ENCODE measurements at regions not wholly inside any gene's neighbourhood (a gene's known extent, or its start where the extent isn't known, plus 50 kb on each side); places are given as distances from the start of the nearest gene placed in this dataset.
"Not testable (repeated sequence)": the region's sequence is repeated elsewhere in the genome, so short reads cannot be mapped to it uniquely, and the experiment has no call there.

GRCh38 chr12:131468206-131468605, 242.7 kb upstream of the SFSWAP start:
- intact Hi-C loops (cut with micrococcal nuclease): no loop called here
- no peak overlapping the region for H3K4me3 ChIP-seq (ENCODE audit: insufficient read depth, low read depth, low read length)
- BruUV-seq (replicated peaks): no TSS peak
- no peaks in the 10 kb centered on the region for H3K36me3 ChIP-seq (ENCODE audit: control insufficient read depth, insufficient read depth, low read length)
- no peak overlapping the region for H4K8ac ChIP-seq (ENCODE audit: low read depth in 2 of 2, low read length in 2 of 2)
- no peak overlapping the region for H2BK120ac ChIP-seq (ENCODE audit: low read depth, low read length)
- H3K9ac ChIP-seq (ENCODE audit: low read depth, low read length): no peak overlapping the region
- TF ChIP-seq POLR2A (IDR thresholded peaks at IDR 0.05; ENCODE audit: low read depth, low read length): no peak
- no peak for TF ChIP-seq RFX5 (IDR thresholded peaks at IDR 0.05; ENCODE audit: low read depth, low read length)
- no peak for TF ChIP-seq MXI1 (IDR thresholded peaks at IDR 0.05; ENCODE audit: borderline replicate concordance, low read depth, low read length)
- TF ChIP-seq, protein P1, sequence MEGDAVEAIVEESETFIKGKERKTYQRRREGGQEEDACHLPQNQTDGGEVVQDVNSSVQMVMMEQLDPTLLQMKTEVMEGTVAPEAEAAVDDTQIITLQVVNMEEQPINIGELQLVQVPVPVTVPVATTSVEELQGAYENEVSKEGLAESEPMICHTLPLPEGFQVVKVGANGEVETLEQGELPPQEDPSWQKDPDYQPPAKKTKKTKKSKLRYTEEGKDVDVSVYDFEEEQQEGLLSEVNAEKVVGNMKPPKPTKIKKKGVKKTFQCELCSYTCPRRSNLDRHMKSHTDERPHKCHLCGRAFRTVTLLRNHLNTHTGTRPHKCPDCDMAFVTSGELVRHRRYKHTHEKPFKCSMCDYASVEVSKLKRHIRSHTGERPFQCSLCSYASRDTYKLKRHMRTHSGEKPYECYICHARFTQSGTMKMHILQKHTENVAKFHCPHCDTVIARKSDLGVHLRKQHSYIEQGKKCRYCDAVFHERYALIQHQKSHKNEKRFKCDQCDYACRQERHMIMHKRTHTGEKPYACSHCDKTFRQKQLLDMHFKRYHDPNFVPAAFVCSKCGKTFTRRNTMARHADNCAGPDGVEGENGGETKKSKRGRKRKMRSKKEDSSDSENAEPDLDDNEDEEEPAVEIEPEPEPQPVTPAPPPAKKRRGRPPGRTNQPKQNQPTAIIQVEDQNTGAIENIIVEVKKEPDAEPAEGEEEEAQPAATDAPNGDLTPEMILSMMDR (conservative IDR thresholded peaks at IDR 0.05; ENCODE audit: low read depth, low read length): no peak
- H3K9me1 ChIP-seq (ENCODE audit: insufficient read depth, low read length): no peaks in the 10 kb centered on the region
- no peak overlapping the region for H3K4ac ChIP-seq (ENCODE audit: low read depth, low read length)
- 40% methylated on average over 1 of the region's 5 CpGs; no CpG with 5 or more reads in 1 of the 2 experiments for WGBS, 2 experiments (ENCODE audit: extremely low coverage in 2 of 2, insufficient read length in 1 of 2)
- no peaks in the 10 kb centered on the region for H3K79me1 ChIP-seq (ENCODE audit: low read depth in 1 of 2, low read length in 2 of 2)
- no peak overlapping the region for H3K4me2 ChIP-seq (ENCODE audit: low read depth, low read length)
- no peak overlapping the region for H2AK9ac ChIP-seq (replicated peaks; ENCODE audit: low read depth, low read length, poor library complexity)
- no peak overlapping the region for H2BK15ac ChIP-seq (ENCODE audit: low read depth, low read length)
- ChIA-PET POLR2A (ENCODE audit: unreplicated experiment) (no interaction called here), CTCF (no interaction called here)
- no peak overlapping the region for H3K27ac ChIP-seq (ENCODE audit: insufficient read depth, low read length)
- no peak overlapping the region for H3K14ac ChIP-seq (replicated peaks; ENCODE audit: low read depth, low read length)
- no peaks in the 10 kb centered on the region for H3K4me1 ChIP-seq (ENCODE audit: control insufficient read depth, insufficient read depth, low read length)
- no peak overlapping the region for H4K91ac ChIP-seq (ENCODE audit: insufficient read depth, low read depth, low read length)
- H4K5ac ChIP-seq (ENCODE audit: low read depth, low read length): no peak overlapping the region
- no peak overlapping the region for H2AK5ac ChIP-seq (ENCODE audit: low read depth, low read length)
- no peaks in the 10 kb centered on the region for H3K27me3 ChIP-seq (ENCODE audit: control insufficient read depth, insufficient read depth, low read length)
- H3K56ac ChIP-seq (ENCODE audit: extremely low read depth, insufficient read depth, low read length): no peak overlapping the region
- no peak overlapping the region for H2BK5ac ChIP-seq (ENCODE audit: low read depth, low read length, poor library complexity, severe bottlenecking)
- no peaks in the 10 kb centered on the region for H4K20me1 ChIP-seq (ENCODE audit: insufficient read depth, low read length)
- in situ Hi-C loops (cut with MboI; ENCODE audit: low sequenced_read_pairs): no loop called here
- H3K23ac ChIP-seq (ENCODE audit: low read depth, low read length): no peak overlapping the region
- ATAC-seq (ENCODE audit: low read depth): no peak
- DNase-seq: no peak
- H2AFZ ChIP-seq (replicated peaks; ENCODE audit: low read length, poor library complexity): no peak overlapping the region
- H3K9me3 ChIP-seq (ENCODE audit: control insufficient read depth, insufficient read depth, low read length): peaks cover 27% of the 10 kb centered on the region
- no peak overlapping the region for H3K18ac ChIP-seq (ENCODE audit: low read depth, low read length)
- dilution Hi-C loops (cut with HindIII; ENCODE audit: low sequenced_read_pairs, unreplicated experiment): no loop called here
- H2BK20ac ChIP-seq (ENCODE audit: low read depth, low read length): no peak overlapping the region

DNA sequence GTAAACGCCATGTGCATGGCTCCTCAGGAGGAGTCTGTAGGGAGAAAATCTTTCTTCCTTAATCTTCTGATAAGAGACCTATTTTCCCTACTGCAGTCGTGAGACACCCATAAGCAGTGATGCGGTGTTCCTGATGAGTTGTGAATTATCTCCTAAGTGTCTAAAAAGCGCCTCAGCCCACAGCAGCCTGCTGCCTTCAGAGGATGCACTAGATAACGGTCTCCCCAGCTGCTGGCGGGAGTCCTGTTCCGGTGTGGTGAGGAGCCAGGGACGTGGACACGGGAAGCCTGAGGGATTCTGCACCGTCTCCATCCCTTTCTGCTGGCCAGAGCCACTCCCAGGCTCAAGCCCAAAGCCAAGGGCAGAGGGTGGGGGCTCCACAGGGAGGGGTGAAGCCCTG, 240.9 kb upstream of the SFSWAP start:
- H3K23ac ChIP-seq (ENCODE audit: low read depth, low read length); H3K4me1 ChIP-seq (ENCODE audit: control insufficient read depth, insufficient read depth, low read length); H4K5ac ChIP-seq (ENCODE audit: low read depth, low read length); H4K20me1 ChIP-seq (ENCODE audit: insufficient read depth, low read length); DNase-seq; BruUV-seq (replicated peaks); H3K27ac ChIP-seq (ENCODE audit: insufficient read depth, low read length); H2AK9ac ChIP-seq (replicated peaks; ENCODE audit: low read depth, low read length, poor library complexity); H2AK5ac ChIP-seq (ENCODE audit: low read depth, low read length); H3K27me3 ChIP-seq (ENCODE audit: control insufficient read depth, insufficient read depth, low read length); H3K4ac ChIP-seq (ENCODE audit: low read depth, low read length); H3K56ac ChIP-seq (ENCODE audit: extremely low read depth, insufficient read depth, low read length); H2AFZ ChIP-seq (replicated peaks; ENCODE audit: low read length, poor library complexity); intact Hi-C loops (cut with micrococcal nuclease); H3K14ac ChIP-seq (replicated peaks; ENCODE audit: low read depth, low read length); H3K9ac ChIP-seq (ENCODE audit: low read depth, low read length); H4K8ac ChIP-seq (ENCODE audit: low read depth in 2 of 2, low read length in 2 of 2); H2BK120ac ChIP-seq (ENCODE audit: low read depth, low read length); H4K91ac ChIP-seq (ENCODE audit: insufficient read depth, low read depth, low read length); H3K9me1 ChIP-seq (ENCODE audit: insufficient read depth, low read length); in situ Hi-C loops (cut with MboI; ENCODE audit: low sequenced_read_pairs); CTCF ChIA-PET; H3K79me1 ChIP-seq (ENCODE audit: low read depth in 1 of 2, low read length in 2 of 2); H3K36me3 ChIP-seq (ENCODE audit: control insufficient read depth, insufficient read depth, low read length); H3K4me2 ChIP-seq (ENCODE audit: low read depth, low read length); H3K4me3 ChIP-seq (ENCODE audit: insufficient read depth, low read depth, low read length); dilution Hi-C loops (cut with HindIII; ENCODE audit: low sequenced_read_pairs, unreplicated experiment); ATAC-seq (ENCODE audit: low read depth); H3K18ac ChIP-seq (ENCODE audit: low read depth, low read length); POLR2A ChIA-PET (ENCODE audit: unreplicated experiment); H2BK20ac ChIP-seq (ENCODE audit: low read depth, low read length); H2BK15ac ChIP-seq (ENCODE audit: low read depth, low read length); H2BK5ac ChIP-seq (ENCODE audit: low read depth, low read length, poor library complexity, severe bottlenecking): not testable (repeated sequence)
- H3K9me3 ChIP-seq (ENCODE audit: control insufficient read depth, insufficient read depth, low read length): peaks cover 34% of the 10 kb centered on the region
- WGBS, 2 experiments (ENCODE audit: extremely low coverage in 2 of 2, insufficient read length in 1 of 2): no CpG with 5 or more reads among the region's 10 CpGs

Measured in IMR-90 (cell line).